Activated effector memory CD4-positive, alpha-beta T cell treated with Interleukin-2 at 50 U/mL for 16 hours (primary cell): ENCODE measurements at regions not wholly inside any gene's neighbourhood (a gene's known extent, or its start where the extent isn't known, plus 50 kb on each side); places are given as distances from the start of the nearest gene placed in this dataset.
"Not testable (repeated sequence)": the region's sequence is repeated elsewhere in the genome, so short reads cannot be mapped to it uniquely, and the experiment has no call there.

Source experiments
- DNase-seq: peaks from one replicate; pipeline ENCODE4 v3.0.0-alpha.2; 2020

- not testable (repeated sequence) for DNase-seq
Observed at GRCh38 chr22:22117864-22118544, 126.6 kb upstream of the VPREB1 start.

DNA sequence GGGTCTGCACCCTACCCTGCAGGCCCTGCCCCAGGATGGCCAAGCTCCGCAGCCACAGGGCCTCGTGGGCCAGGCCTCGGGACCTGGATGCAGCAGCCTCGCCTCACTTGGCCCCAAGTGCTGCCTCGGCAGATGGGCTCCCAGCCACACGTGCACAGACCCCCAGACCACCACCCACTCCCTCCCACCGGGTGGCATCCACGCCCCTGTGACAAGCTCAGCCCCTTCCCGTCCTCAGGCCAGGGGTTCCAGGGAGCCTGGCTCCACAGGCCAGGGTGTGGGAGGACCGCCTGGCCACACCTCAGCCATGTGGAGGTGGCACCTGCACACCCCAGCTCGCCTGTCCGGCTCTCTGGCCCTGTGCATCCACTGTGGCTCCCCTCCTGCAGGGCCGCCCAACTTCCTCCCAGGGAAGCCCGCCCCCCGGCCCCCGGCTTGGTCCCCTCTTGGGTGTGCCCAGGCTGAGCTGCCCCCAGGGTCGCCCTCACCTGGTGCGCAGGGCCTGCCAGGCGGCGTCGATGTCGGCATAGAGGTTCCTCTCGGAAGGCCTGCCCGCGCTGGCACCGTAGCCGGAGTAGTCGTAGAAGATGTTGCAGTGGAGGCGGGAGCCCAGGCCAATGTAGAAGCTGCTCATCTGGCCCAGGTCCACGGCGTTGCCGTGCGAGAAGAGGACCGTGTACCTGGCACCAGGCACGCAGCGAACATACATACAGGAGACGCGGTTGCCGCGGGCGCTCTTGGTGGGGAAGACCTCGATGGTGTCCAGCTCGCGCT, 127.4 kb upstream of the VPREB1 start:
- not testable (repeated sequence) for DNase-seq

GRCh38 chr22:22113701-22114100, 130.9 kb upstream of the VPREB1 start:
- no peak for DNase-seq

DNA sequence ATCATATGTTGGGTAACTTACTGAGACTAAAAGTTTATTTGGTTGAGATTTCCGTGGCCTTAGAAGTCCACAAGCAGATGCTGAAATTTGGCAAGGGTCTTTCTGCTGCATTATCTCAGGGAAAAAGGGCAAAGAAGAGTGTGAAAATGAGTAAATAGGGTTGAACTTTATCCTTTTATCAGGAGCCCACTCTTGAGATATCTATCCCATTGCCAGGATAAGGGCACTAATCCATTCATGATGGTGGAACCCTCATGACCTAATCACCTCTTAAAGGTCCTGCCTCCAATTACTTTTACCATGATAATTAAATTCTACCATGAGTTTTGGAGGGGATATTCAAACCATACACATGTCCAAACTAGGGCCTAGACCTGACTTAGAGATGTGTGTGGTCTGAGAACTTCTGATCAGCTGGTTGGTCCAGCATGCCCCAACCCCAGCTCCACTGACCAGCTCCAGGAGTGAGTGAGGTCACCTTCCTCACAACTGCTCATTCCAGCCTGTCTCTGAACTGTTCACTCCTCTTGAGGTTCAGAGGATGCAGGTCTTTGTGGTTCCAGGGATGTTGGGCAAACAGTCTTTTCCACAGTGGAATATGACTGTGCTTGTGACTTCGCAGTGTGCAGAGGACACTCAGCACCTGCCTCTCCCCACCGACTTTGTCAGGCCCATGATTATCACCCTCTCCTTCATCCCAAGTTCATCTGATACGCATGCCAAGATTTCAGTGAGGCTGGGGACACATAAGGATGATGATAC, 130.1 kb upstream of the TOP3B start:
- DNase-seq, result no peak

- DNase-seq, result no peak
Observed at GRCh38 chr22:22111983-22112382, 129.4 kb upstream of the TOP3B start.

DNA sequence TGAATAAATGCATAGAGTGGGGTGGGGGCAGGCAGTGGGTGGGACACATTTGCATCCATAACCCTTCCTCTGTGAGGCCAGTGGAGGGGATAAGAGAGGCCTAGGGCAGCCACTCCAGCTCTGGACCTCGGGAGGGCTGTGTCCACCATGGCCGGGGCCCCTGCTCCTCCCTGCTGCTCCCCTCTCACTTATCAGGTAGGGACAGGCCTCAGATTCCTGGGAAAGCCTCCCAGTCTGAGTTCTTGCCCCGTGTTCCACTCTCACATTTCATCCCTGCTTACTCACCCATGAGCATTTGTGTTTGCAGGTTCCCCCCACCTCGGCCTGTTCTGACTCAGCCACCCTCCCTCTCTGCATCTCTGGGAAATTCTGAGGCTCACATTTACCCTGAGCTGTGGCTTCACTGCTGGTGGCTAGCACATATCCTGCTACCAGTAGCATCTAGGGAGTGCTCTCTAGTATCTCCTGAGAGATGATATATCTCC, 128.7 kb upstream of the TOP3B start:
- no peak for DNase-seq

GRCh38 chr22:22110548-22111266, 128.1 kb upstream of the TOP3B start:
- peak; percentile 26 for DNase-seq

GRCh38 chr22:22109693-22110466, 127.3 kb upstream of the TOP3B start:
- no peak for DNase-seq

DNA sequence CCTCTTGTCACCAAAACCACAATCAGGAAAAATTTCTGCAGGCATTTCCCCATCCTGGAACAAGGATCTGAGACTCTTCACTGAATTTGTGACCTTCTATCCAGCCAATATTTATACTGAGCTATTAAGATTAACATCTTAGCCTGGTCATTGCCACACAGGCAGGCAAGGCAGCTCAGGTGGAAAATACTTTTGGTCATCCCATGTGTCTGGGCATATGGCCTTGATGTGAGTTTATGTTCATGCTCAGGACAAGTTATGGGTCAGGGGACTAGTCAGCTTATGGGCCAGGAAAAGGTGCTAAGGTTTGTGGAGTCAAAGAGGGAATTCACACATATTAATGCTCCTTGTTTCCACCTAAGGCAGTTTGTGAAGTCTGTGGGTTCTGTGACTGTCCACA, 124.3 kb upstream of the TOP3B start:
- no peak for DNase-seq

DNA sequence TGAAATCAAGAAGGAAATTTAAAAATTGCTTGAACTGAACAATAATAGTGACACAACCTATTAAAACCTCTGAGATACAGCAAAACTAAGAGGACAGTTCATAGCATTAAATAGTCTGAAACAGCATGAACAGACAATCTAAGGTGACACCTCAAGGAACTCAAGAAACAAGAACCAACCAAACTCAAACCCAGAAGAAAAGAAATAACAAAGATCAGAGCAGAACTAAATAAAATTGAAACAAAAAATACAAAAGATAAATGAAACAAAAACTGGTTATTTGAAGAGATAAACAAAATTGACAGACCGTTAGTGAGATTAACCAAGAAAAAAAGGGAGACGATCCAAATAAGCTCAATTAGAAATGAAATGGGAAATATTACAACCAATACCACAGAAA, 122.8 kb upstream of the TOP3B start:
- DNase-seq, result no peak

DNA sequence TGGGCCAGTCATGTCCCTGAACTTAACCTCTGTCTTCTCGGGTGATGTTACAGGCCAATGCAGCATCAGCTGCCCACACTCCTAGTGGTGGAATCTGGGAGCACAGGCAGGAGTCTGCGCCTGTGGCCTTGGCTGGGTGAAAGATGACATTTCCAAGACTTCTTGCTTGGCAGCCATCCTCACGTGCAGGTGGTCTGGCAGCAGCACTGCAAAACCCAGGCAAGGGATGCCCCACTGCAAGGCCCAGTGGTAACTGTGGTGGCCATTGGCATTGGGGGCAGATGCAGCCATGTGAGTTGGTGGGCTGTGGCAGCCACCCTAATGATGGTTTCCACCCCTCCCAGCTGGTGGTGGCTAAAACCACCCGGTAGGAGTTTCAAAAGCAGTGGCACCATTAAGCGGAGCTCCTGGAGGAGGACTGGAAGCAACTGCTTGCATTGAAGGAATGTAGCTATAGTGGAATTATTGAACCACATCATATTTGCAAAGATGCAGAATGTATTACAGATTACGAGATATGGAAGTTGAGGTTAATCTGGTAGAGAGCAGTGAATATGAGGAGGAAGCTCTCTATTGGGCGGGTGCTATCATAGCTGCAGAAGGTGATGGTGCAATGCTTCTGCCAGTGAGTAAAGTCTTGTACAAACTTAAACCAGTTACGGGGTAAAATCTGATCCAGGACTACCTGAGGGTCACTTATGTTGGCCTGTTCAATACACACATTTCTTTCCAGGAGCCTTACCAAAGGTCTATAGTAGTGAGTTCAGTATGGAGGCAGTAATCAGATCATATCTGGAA, 120.7 kb upstream of the TOP3B start:
- no peak for DNase-seq

DNA sequence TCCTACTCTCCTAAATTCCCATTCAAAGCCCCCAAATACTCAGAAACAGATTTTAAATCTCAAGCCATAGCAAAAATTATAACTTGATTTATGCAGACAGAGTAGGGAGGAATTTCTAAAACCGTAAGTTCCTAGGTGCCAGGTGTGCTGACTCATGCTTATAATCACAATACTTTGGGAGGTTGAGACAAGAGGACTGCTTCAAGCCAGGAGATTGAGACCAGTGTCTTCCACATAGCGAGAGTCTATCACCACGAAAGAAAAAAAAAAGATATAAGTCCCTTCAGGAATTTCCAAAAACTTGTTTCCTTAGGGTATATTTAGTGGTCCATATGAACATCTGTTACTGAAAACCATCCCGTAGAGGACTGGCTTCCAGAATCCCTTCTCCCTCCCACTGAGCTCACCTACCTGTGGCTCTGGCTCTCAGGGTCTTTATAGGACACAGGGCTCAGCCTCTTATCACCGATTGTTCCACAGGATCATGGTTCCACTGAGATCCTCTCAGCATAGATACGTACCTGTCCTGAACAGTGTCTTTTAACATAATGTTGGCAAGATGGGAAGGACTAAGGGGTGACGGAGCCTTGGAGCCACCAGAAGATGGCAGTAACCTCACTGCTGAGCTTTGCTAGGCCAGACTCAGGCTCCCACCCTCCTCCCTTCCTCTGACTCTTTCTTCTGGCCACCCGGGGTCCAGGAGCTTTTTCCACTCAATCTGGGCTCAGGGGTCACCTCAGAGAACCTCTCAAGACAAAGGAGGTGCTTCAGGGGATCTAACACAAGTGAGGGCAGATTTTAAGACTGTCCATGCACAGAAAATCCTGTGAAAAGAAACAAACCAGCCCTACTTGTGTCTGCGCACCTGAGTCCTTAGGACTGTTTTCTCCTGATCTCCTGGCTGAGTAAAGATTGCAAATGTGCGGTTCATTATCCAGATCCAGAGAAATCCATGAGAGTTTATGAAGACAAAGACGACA, 117.5 kb upstream of the TOP3B start:
- no peak for DNase-seq

DNA sequence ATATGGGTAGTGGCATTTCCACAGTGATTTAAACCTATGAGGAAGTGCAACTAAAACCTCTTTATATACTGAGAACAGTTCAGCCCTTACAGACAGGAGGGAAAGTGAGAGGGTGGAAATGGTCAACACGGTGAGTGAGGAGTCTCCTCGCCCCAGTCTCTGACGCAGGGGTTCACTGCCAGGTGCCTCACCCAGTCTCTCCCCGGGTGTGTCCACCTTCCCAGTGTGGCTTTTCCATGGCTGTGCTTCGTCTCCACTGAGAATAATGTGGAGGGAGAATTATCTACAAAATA, 116.6 kb upstream of the TOP3B start:
- DNase-seq, result no peak

DNA sequence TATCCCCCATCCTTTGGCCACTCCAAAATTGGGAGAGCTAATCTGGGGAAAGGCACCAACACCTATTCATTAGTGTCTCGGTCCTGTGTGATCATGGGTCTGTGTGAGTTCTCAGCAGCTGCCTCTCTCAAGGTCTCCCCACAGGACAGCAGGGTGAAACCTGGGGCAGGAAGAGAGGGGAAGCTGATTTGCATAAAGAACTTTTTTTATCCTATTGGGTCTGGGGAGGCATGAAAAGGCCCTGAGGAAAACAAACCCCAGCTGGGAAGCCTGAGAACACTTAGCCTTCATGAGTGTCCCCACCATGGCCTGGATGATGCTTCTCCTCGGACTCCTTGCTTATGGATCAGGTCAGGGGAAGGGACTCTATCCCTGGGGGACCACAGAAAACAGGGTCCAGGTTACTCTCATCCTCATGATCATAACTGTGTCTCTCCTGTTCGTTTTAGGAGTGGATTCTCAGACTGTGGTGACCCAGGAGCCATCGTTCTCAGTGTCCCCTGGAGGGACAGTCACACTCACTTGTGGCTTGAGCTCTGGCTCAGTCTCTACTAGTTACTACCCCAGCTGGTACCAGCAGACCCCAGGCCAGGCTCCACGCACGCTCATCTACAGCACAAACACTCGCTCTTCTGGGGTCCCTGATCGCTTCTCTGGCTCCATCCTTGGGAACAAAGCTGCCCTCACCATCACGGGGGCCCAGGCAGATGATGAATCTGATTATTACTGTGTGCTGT, 116.0 kb upstream of the TOP3B start:
- DNase-seq, result no peak

- DNase-seq, result no peak
Observed at GRCh38 chr22:22097727-22098228, 115.2 kb upstream of the TOP3B start.

DNA sequence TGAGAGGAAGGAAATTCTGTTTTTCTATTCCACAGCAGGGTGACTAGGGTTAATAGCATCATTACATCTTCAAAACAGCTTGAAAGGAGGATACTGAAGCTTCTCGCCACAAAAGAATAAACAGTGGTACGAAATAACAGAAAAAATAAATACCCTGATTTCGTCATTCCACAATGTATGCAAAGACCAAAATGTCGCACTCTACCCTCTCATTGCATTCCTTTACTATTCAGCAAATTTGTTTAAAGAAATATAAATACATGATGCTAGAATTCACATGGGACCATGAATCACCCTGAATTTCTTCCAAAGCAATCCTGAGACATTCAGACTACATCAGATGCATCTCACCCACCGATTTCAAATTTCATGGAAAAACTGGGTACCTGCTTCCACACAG, 112.3 kb upstream of the TOP3B start:
- DNase-seq, result no peak

GRCh38 chr22:22094514-22094913, 111.9 kb upstream of the TOP3B start:
- DNase-seq, result no peak

DNA sequence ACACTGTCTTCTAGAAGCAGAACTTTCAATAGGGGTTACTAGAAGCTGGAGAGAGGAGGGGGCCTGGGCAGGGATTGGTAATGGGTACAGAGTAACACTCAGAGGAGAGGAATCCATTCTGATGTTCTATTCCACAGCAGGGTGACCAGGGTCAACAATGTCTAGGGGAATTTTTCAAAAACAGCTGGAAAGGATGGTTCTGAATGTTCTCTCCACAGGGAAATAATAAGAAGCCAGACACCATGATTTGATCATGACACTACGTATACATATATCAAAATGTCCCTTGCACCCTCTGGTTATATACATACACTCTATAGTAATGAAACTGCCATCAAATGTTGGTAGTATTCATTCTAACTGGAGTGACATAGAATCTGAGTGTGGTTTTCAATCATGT, 111.2 kb upstream of the TOP3B start:
- no peak for DNase-seq

GRCh38 chr22:22092974-22093373, 110.4 kb upstream of the TOP3B start:
- no peak for DNase-seq
